ENCODE measurements at regions not wholly inside any gene's neighbourhood (a gene's known extent, or its start where the extent isn't known, plus 50 kb on each side); places are given as distances from the start of the nearest gene placed in this dataset.
A peak's percentile ranks its signal among the peaks of the same experiment; 100 is the strongest.

DNA sequence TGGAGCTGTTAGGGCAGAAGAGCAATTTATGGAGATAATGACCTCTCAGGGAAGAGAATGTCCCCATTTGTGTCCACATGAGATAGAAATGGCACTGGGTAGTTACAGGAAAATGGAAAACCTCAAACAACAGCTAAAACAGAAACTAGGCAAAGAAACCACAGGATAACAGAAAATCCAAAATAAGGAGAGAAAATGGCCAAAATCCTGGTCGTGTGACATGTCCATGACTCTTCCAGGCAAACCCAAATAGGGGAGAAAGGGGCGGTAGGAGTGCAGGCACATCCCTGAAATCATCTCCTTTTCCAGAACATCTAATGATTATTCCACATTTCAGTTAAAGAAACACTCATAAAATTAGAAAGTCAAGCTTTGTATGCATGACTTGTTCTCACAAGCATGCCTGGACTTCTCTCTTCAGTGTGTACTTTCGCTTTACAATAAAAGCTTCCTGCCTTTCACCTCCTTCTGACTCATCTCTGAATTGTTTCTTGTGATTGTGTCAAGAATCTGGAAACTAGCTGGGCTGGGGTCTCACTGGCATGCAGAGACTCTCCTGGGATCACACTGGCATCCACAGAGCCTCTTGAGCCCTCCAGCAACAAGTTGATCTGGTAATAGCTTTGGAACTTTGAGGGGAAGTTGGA, 171.4 kb upstream of the ZP4 start:
- no peak overlapping the region for H2AFZ ChIP-seq (ENCODE audit: low read depth, low read length)
- DNase-seq (no peak), ATAC-seq (ENCODE audit: insufficient read depth, low read depth) (peak; percentile 45; the same call in 2 of the 3 replicates)
- H3K79me2 ChIP-seq (ENCODE audit: insufficient read depth, low read length): no peaks in the 10 kb centered on the region
- H3K4me3 ChIP-seq (ENCODE audit: low read depth in 1 of 2, low read length in 2 of 2): no peak overlapping the region
- H3K9ac ChIP-seq (ENCODE audit: low read depth, low read length): no peak overlapping the region
- no peaks in the 10 kb centered on the region for H4K20me1 ChIP-seq (ENCODE audit: insufficient read depth, low read length)
- no peak for TF ChIP-seq EZH2 (IDR thresholded peaks at IDR 0.05; ENCODE audit: borderline replicate concordance, low read depth, low read length, severe bottlenecking)
- TF ChIP-seq, protein P1, sequence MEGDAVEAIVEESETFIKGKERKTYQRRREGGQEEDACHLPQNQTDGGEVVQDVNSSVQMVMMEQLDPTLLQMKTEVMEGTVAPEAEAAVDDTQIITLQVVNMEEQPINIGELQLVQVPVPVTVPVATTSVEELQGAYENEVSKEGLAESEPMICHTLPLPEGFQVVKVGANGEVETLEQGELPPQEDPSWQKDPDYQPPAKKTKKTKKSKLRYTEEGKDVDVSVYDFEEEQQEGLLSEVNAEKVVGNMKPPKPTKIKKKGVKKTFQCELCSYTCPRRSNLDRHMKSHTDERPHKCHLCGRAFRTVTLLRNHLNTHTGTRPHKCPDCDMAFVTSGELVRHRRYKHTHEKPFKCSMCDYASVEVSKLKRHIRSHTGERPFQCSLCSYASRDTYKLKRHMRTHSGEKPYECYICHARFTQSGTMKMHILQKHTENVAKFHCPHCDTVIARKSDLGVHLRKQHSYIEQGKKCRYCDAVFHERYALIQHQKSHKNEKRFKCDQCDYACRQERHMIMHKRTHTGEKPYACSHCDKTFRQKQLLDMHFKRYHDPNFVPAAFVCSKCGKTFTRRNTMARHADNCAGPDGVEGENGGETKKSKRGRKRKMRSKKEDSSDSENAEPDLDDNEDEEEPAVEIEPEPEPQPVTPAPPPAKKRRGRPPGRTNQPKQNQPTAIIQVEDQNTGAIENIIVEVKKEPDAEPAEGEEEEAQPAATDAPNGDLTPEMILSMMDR (IDR thresholded peaks at IDR 0.05; ENCODE audit: borderline replicate concordance, extremely low read depth, low read length, poor library complexity, severe bottlenecking): no peak
- H3K36me3 ChIP-seq (ENCODE audit: insufficient read depth, low read length): no peaks in the 10 kb centered on the region
- H3K27me3 ChIP-seq (ENCODE audit: insufficient read depth, low read length, poor library complexity): no peaks in the 10 kb centered on the region
- no peak overlapping the region; the same call in 1 of the 2 replicates for H3K27ac ChIP-seq (ENCODE audit: low read length)
- peaks cover 11% of the 10 kb centered on the region for H3K9me3 ChIP-seq (ENCODE audit: insufficient read depth, low read length, severe bottlenecking)
- H3K4me1 ChIP-seq (ENCODE audit: insufficient read depth, low read length): peaks cover 28% of the 10 kb centered on the region
- H3K4me2 ChIP-seq (ENCODE audit: insufficient read depth, low read length): no peak overlapping the region; the same call in 1 of the 2 replicates

DNA sequence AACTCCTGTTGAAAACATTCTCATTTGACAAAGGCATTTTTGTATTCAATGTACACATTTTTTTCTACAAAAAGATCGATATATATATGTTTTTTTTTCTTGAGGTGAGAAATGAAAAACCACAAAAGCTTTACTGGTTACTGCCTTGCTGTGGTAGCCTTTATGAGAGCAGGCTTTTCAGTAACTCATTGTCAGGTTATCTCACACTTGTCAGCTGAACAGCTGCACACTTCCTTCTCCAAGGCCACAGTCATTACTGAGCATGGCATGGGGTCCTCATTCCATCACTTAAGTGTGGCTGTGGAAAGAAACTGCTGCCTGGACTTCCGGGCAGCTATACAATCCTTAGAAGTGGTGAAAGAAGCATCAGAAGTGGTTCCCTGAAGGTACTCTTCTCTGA, 169.3 kb upstream of the ZP4 start:
- H3K9ac ChIP-seq (ENCODE audit: low read depth, low read length): no peak overlapping the region
- peak; percentile 88 for ATAC-seq (ENCODE audit: insufficient read depth, low read depth)
- no peaks in the 10 kb centered on the region for H3K36me3 ChIP-seq (ENCODE audit: insufficient read depth, low read length)
- peaks cover 28% of the 10 kb centered on the region for H3K4me1 ChIP-seq (ENCODE audit: insufficient read depth, low read length)
- TF ChIP-seq, protein P1 (IDR thresholded peaks at IDR 0.05; ENCODE audit: borderline replicate concordance, extremely low read depth, low read length, poor library complexity, severe bottlenecking): no peak
- TF ChIP-seq EZH2 (IDR thresholded peaks at IDR 0.05; ENCODE audit: borderline replicate concordance, low read depth, low read length, severe bottlenecking): no peak
- H3K4me3 ChIP-seq (ENCODE audit: low read depth in 1 of 2, low read length in 2 of 2): no peak overlapping the region
- H3K4me2 ChIP-seq (ENCODE audit: insufficient read depth, low read length): no peak overlapping the region
- DNase-seq: peak; percentile 42
- H4K20me1 ChIP-seq (ENCODE audit: insufficient read depth, low read length): no peaks in the 10 kb centered on the region
- no peaks in the 10 kb centered on the region for H3K27me3 ChIP-seq (ENCODE audit: insufficient read depth, low read length, poor library complexity)
- no peaks in the 10 kb centered on the region for H3K79me2 ChIP-seq (ENCODE audit: insufficient read depth, low read length)
- no peak overlapping the region for H2AFZ ChIP-seq (ENCODE audit: low read depth, low read length)
- peak overlapping the region; percentile 52; the same call in 1 of the 2 replicates for H3K27ac ChIP-seq (ENCODE audit: low read length)
- peaks cover 11% of the 10 kb centered on the region for H3K9me3 ChIP-seq (ENCODE audit: insufficient read depth, low read length, severe bottlenecking)

DNA sequence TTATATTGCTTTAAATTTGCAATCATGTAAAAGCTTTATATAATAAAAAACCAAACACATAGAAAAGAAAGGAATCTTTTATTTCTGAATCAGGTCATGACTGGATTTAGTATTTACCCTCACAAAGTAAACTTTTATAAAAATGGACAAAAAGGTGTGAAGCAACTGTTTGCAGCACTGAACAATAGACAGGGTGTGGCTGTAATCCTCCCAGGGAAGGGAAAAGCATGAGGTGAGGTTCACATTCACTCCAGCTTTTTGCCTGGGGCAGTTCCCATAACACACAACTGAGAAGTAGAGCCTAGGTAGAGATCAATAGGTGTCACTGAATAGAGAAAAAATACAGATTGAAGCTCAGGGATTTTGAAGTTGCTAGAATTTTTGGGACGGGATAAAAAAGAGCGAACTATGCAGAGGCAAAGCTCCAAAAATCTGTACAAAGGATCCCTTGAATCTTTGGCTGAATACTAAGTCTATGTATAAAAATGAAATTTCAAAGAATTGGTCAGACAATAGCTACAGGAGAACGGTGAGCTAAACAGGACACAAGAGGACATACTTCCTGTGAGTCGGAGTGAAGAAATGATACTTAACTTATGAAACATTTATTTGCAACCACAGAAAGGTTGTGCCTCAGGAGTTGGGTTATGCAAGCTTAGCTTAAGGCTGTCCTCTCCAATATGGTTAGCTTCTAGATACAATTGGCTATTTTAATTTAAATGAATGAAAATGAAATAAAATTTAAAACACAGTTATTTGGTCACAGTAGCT, 162.0 kb upstream of the ZP4 start:
- Histone ChIP-seq H3K36me3 (ENCODE audit: insufficient read depth, low read length) (no peaks in the 10 kb centered on the region), H3K27me3 (ENCODE audit: insufficient read depth, low read length, poor library complexity) (no peaks in the 10 kb centered on the region), H3K4me1 (ENCODE audit: insufficient read depth, low read length) (no peaks in the 10 kb centered on the region), H3K79me2 (ENCODE audit: insufficient read depth, low read length) (no peaks in the 10 kb centered on the region), H3K4me2 (ENCODE audit: insufficient read depth, low read length) (no peak overlapping the region), H3K27ac (ENCODE audit: low read length) (no peak overlapping the region), H3K9ac (ENCODE audit: low read depth, low read length) (no peak overlapping the region), H3K9me3 (ENCODE audit: insufficient read depth, low read length, severe bottlenecking) (peaks cover 4% of the 10 kb centered on the region), H2AFZ (ENCODE audit: low read depth, low read length) (no peak overlapping the region), H4K20me1 (ENCODE audit: insufficient read depth, low read length) (no peaks in the 10 kb centered on the region), H3K4me3 (ENCODE audit: low read depth in 1 of 2, low read length in 2 of 2) (no peak overlapping the region)
- TF ChIP-seq EZH2 (IDR thresholded peaks at IDR 0.05; ENCODE audit: borderline replicate concordance, low read depth, low read length, severe bottlenecking): no peak
- TF ChIP-seq, protein P1 (IDR thresholded peaks at IDR 0.05; ENCODE audit: borderline replicate concordance, extremely low read depth, low read length, poor library complexity, severe bottlenecking): no peak
- no peak for ATAC-seq (ENCODE audit: insufficient read depth, low read depth)
- no peak for DNase-seq

Measured in DND-41 (cell line).